K562 (cell line): ENCODE measurements at regions not wholly inside any gene's neighbourhood (a gene's known extent, or its start where the extent isn't known, plus 50 kb on each side); places are given as distances from the start of the nearest gene placed in this dataset.

Experiments used
- ATAC-seq: fragments of 200-7000 bp; cut with Tn5 transposase; 3 replicates; pipeline ENCODE4 v1.9.1; 2020; ENCODE audit warnings: moderate library complexity
- BruUV-seq: library from RNA; stranded (reverse); fragments of 400-500 nt; replicated peaks from 2 replicates; lab custom pipeline; 2021; lab: Mats Ljungman, UMichigan
- CTCF ChIA-PET: fragments of 300-600 bp; formaldehyde crosslinking; extraction: SDS; loops from one replicate; lab custom pipeline; 2021; ENCODE audit warnings: low intra/inter-chr PET ratio; lab: Yijun Ruan, JAX
- POLR2A ChIA-PET: fragments of 300-600, 350-650 bp; sonication (Branson Sonifier 250); formaldehyde crosslinking; extraction: SDS; loops from one replicate; lab custom pipeline; 2021; ENCODE audit warnings: antibody characterized with exemption, inconsistent platforms; lab: Yijun Ruan, JAX
- DNase-seq, 4 experiments: peaks; one replicate each; pipeline versions ENCODE4 v3.0.0 to v3.0.0-alpha.2; 2011 to 2018; ENCODE audit warnings: low spot score in 3 of 4, mixed read lengths in 3 of 4; ENCODE audit errors: extremely low read depth in 1 of 4
- FAIRE-seq: peaks from 2 replicates; lab custom pipeline; 2011; peaks lifted over from hg19 to GRCh38; lab: Jason Lieb, UNC
- H2AFZ ChIP-seq: 2 replicates; pipeline ENCODE4 v1.6.0; 2011; ENCODE audit warnings: low read depth, low read length, control low read depth, inconsistent platforms
- H3K27ac ChIP-seq: fragments of 200-600 bp; 3 replicates; pipeline ENCODE4 v1.8.0; 2011; ENCODE audit warnings: low read depth, mild to moderate bottlenecking, control low read depth, inconsistent platforms, low read length, moderate library complexity, mixed read lengths; ENCODE audit errors: extremely low read depth
- H3K27me3 ChIP-seq, 2 experiments: fragments of 300-600 bp in 1 of 2; 2 replicates in 1 of 2; 3 replicates in 1 of 2; pipeline versions ENCODE4 v1.6.0 to v1.8.0; 2011; ENCODE audit warnings: inconsistent platforms in 2 of 2, low read length in 2 of 2, mild to moderate bottlenecking in 1 of 2, mixed read lengths in 1 of 2, moderate library complexity in 1 of 2; ENCODE audit not compliant: control insufficient read depth in 2 of 2, insufficient read depth in 2 of 2
- H3K36me3 ChIP-seq: fragments of 300-600 bp; 3 replicates; pipeline ENCODE4 v1.8.0; 2011; ENCODE audit warnings: mild to moderate bottlenecking, low read length, inconsistent platforms; ENCODE audit not compliant: control insufficient read depth, insufficient read depth
- H3K4me1 ChIP-seq, 2 experiments: fragments of 200-600 bp in 1 of 2; replicated peaks in 1 of 2; 2 replicates in 1 of 2; 3 replicates in 1 of 2; pipeline versions ENCODE4 v1.5.1 to v1.8.0; 2011; ENCODE audit warnings: inconsistent platforms in 2 of 2, low read length in 2 of 2, mild to moderate bottlenecking in 1 of 2, mixed read lengths in 1 of 2, moderate library complexity in 1 of 2; ENCODE audit not compliant: control insufficient read depth in 2 of 2, insufficient read depth in 2 of 2
- H3K4me2 ChIP-seq: 2 replicates; pipeline ENCODE4 v1.6.1; 2011; ENCODE audit warnings: low read length, control low read depth, inconsistent platforms, mixed read lengths; ENCODE audit not compliant: insufficient read depth
- H3K4me3 ChIP-seq: fragments of 200-600 bp; sonication (generic), shearing (Covaris generic); 2 replicates; pipeline ENCODE4 v1.5.1; 2016; ENCODE audit warnings: control low read depth, inconsistent platforms
- H3K79me2 ChIP-seq: fragments of 200-600 bp; 3 replicates; pipeline ENCODE4 v1.8.0; 2011; ENCODE audit warnings: low read length, inconsistent platforms; ENCODE audit not compliant: control insufficient read depth, insufficient read depth
- H3K9ac ChIP-seq, 2 experiments: 2 replicates each; pipeline versions ENCODE4 v1.6.0 to v1.6.1; 2011; ENCODE audit warnings: low read depth in 2 of 2, low read length in 2 of 2, control low read depth in 1 of 2, inconsistent platforms in 1 of 2, mild to moderate bottlenecking in 1 of 2, mixed read lengths in 1 of 2; ENCODE audit not compliant: insufficient read depth in 1 of 2
- H3K9me1 ChIP-seq: one replicate; pipeline ENCODE4 v1.6.0; 2011; ENCODE audit warnings: inconsistent platforms, mild to moderate bottlenecking, low read length, moderate library complexity; ENCODE audit not compliant: control insufficient read depth, insufficient read depth
- H3K9me3 ChIP-seq: replicated peaks from 2 replicates; pipeline ENCODE4 v1.5.1; 2011; ENCODE audit warnings: low read depth, low read length, inconsistent platforms; ENCODE audit not compliant: control insufficient read depth, insufficient read depth
- H4K20me1 ChIP-seq: replicated peaks from 2 replicates; pipeline ENCODE4 v1.6.1; 2011; ENCODE audit warnings: low read length, inconsistent platforms, mixed read lengths; ENCODE audit not compliant: control insufficient read depth, insufficient read depth
- ARID2 ChIP-seq: fragments of 450-650 bp; IDR thresholded peaks from 2 replicates; pipeline ENCODE4 v1.6.1; 2017; ENCODE audit warnings: antibody characterized with exemption, mild to moderate bottlenecking
- E4F1 ChIP-seq: fragments of 250-450 bp; sonication (Bioruptor Pico); IDR thresholded peaks from 2 replicates; pipeline ENCODE4 v1.5.0; 2021; ENCODE audit warnings: mild to moderate bottlenecking, borderline replicate concordance
- NR4A1 ChIP-seq, 2 experiments: fragments of 250-450 bp in 1 of 2; fragments of 450-650 bp in 1 of 2; sonication (Bioruptor Pico) in 1 of 2; IDR thresholded peaks; 2 replicates each; pipeline versions ENCODE4 v1.4.0 to v1.6.1; 2016 to 2020; ENCODE audit warnings: mild to moderate bottlenecking in 2 of 2, missing compliant biosample characterization in 1 of 2, missing genetic modification characterization in 1 of 2, moderate library complexity in 1 of 2
- RBM39 ChIP-seq: fragments of 200-400 bp; formaldehyde crosslinking; optimal IDR thresholded peaks from 2 replicates; pipeline ENCODE3; 2018; ENCODE audit warnings: low read depth, low read length
- ZHX1 ChIP-seq: fragments of 150-350 bp; conservative IDR thresholded peaks from 2 replicates; pipeline ENCODE4 v1.6.1; 2014; ENCODE audit warnings: low read length
- WGBS: fragments of 100-300 bp; shearing (Covaris generic); methylation state at CpG from one replicate; pipeline ENCODE4 v1.1.6; 2016; ENCODE audit warnings: low coverage, mixed read lengths; ENCODE audit not compliant: insufficient coverage; ENCODE audit errors: missing lambda C conversion rate; 5-methylcytosine and 5-hydroxymethylcytosine counted together
- in situ Hi-C: fragments of 300-500 bp; cut with MboI; formaldehyde crosslinking; loops from 4 replicates; pipeline ENCODE4 v1.15.0; 2018; ENCODE audit warnings: inconsistent platforms, mixed read lengths
- intact Hi-C: fragments of 100-400 bp; cut with micrococcal nuclease; formaldehyde crosslinking; loops from 2 replicates; pipeline ENCODE4 v1.14.2; 2022
- TF ChIP-seq, protein P1 (sequence below): fragments of 200-600 bp; sonication (generic); IDR thresholded peaks from one replicate; pipeline ENCODE4 v1.6.1; 2012; ENCODE audit warnings: mild to moderate bottlenecking, low read depth, low read length, inconsistent platforms

- no peak overlapping the region for H3K4me3 ChIP-seq
- 3% methylated on average over 3 of the region's 3 CpGs for WGBS
- no peak overlapping the region for H3K27ac ChIP-seq
- H3K79me2 ChIP-seq, result no peaks in the 10 kb centered on the region
- intact Hi-C loops, result no loop called here
- H3K9ac ChIP-seq, result no peak overlapping the region
- H4K20me1 ChIP-seq, result no peaks in the 10 kb centered on the region
- CTCF ChIA-PET, result no interaction called here
- no peaks in the 10 kb centered on the region for H3K36me3 ChIP-seq
- BruUV-seq, result no TSS peak
- no peak overlapping the region for H2AFZ ChIP-seq
- ATAC-seq (no peak), FAIRE-seq (no peak), DNase-seq (no peak)
- H3K27me3 ChIP-seq, result no peaks in the 10 kb centered on the region
- no peaks in the 10 kb centered on the region for H3K9me1 ChIP-seq
- no peaks in the 10 kb centered on the region for H3K9me3 ChIP-seq
- H3K4me2 ChIP-seq, result no peak overlapping the region
- in situ Hi-C loops, result no loop called here
- H3K4me1 ChIP-seq, result no peaks in the 10 kb centered on the region
- POLR2A ChIA-PET, result no interaction called here
- TF ChIP-seq E4F1 (CRISPR knock-in tag) (no peak), NR4A1 (CRISPR knock-in tag; IDR thresholded peaks at IDR 0.05) (no peak), NR4A1 (tag; IDR thresholded peaks at IDR 0.05) (no peak), ZHX1 (no peak), RBM39 (no peak), ARID2 (no peak)
- TF ChIP-seq, protein P1, sequence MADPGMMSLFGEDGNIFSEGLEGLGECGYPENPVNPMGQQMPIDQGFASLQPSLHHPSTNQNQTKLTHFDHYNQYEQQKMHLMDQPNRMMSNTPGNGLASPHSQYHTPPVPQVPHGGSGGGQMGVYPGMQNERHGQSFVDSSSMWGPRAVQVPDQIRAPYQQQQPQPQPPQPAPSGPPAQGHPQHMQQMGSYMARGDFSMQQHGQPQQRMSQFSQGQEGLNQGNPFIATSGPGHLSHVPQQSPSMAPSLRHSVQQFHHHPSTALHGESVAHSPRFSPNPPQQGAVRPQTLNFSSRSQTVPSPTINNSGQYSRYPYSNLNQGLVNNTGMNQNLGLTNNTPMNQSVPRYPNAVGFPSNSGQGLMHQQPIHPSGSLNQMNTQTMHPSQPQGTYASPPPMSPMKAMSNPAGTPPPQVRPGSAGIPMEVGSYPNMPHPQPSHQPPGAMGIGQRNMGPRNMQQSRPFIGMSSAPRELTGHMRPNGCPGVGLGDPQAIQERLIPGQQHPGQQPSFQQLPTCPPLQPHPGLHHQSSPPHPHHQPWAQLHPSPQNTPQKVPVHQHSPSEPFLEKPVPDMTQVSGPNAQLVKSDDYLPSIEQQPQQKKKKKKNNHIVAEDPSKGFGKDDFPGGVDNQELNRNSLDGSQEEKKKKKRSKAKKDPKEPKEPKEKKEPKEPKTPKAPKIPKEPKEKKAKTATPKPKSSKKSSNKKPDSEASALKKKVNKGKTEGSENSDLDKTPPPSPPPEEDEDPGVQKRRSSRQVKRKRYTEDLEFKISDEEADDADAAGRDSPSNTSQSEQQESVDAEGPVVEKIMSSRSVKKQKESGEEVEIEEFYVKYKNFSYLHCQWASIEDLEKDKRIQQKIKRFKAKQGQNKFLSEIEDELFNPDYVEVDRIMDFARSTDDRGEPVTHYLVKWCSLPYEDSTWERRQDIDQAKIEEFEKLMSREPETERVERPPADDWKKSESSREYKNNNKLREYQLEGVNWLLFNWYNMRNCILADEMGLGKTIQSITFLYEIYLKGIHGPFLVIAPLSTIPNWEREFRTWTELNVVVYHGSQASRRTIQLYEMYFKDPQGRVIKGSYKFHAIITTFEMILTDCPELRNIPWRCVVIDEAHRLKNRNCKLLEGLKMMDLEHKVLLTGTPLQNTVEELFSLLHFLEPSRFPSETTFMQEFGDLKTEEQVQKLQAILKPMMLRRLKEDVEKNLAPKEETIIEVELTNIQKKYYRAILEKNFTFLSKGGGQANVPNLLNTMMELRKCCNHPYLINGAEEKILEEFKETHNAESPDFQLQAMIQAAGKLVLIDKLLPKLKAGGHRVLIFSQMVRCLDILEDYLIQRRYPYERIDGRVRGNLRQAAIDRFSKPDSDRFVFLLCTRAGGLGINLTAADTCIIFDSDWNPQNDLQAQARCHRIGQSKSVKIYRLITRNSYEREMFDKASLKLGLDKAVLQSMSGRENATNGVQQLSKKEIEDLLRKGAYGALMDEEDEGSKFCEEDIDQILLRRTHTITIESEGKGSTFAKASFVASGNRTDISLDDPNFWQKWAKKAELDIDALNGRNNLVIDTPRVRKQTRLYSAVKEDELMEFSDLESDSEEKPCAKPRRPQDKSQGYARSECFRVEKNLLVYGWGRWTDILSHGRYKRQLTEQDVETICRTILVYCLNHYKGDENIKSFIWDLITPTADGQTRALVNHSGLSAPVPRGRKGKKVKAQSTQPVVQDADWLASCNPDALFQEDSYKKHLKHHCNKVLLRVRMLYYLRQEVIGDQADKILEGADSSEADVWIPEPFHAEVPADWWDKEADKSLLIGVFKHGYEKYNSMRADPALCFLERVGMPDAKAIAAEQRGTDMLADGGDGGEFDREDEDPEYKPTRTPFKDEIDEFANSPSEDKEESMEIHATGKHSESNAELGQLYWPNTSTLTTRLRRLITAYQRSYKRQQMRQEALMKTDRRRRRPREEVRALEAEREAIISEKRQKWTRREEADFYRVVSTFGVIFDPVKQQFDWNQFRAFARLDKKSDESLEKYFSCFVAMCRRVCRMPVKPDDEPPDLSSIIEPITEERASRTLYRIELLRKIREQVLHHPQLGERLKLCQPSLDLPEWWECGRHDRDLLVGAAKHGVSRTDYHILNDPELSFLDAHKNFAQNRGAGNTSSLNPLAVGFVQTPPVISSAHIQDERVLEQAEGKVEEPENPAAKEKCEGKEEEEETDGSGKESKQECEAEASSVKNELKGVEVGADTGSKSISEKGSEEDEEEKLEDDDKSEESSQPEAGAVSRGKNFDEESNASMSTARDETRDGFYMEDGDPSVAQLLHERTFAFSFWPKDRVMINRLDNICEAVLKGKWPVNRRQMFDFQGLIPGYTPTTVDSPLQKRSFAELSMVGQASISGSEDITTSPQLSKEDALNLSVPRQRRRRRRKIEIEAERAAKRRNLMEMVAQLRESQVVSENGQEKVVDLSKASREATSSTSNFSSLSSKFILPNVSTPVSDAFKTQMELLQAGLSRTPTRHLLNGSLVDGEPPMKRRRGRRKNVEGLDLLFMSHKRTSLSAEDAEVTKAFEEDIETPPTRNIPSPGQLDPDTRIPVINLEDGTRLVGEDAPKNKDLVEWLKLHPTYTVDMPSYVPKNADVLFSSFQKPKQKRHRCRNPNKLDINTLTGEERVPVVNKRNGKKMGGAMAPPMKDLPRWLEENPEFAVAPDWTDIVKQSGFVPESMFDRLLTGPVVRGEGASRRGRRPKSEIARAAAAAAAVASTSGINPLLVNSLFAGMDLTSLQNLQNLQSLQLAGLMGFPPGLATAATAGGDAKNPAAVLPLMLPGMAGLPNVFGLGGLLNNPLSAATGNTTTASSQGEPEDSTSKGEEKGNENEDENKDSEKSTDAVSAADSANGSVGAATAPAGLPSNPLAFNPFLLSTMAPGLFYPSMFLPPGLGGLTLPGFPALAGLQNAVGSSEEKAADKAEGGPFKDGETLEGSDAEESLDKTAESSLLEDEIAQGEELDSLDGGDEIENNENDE, result no peak
Measured at GRCh38 chr1:104084380-104084779, 334.7 kb downstream of the AMY1C start.
